ENCODE measurements at regions not wholly inside any gene's neighbourhood (a gene's known extent, or its start where the extent isn't known, plus 50 kb on each side); places are given as distances from the start of the nearest gene placed in this dataset.

GRCh38 chr3:96354742-96355141 lies 459.7 kb upstream of the EPHA6 start (continued):
- TF ChIP-seq TAF1 (IDR thresholded peaks at IDR 0.05; ENCODE audit: control insufficient read depth, extremely low read depth, insufficient read depth, low read length, severe bottlenecking) (no peak), NCOA1 (IDR thresholded peaks at IDR 0.05; ENCODE audit: low read depth) (no peak), GABPB2 (CRISPR knock-in tag; conservative IDR thresholded peaks at IDR 0.05) (no peak), HEY1 (CRISPR knock-in tag; IDR thresholded peaks at IDR 0.05; ENCODE audit: borderline replicate concordance) (no peak), ZNF766 (CRISPR knock-in tag; conservative IDR thresholded peaks at IDR 0.05) (no peak), YBX1 (IDR thresholded peaks at IDR 0.05) (no peak)

- Histone ChIP-seq H3K27ac (ENCODE audit: extremely low read depth, low read depth, low read length) (no peak overlapping the region), H3K9ac (ENCODE audit: insufficient read depth in 1 of 2, low read depth in 2 of 2, low read length in 2 of 2) (no peak overlapping the region), H3K9me3 (replicated peaks; ENCODE audit: control insufficient read depth, insufficient read depth, low read depth, low read length) (no peaks in the 10 kb centered on the region), H3K79me2 (ENCODE audit: control insufficient read depth, insufficient read depth, low read length) (no peaks in the 10 kb centered on the region), H3K4me1 (replicated peaks in 1 of 2; ENCODE audit: control insufficient read depth in 2 of 2, insufficient read depth in 2 of 2, low read length in 2 of 2) (no peaks in the 10 kb centered on the region), H3K9me1 (ENCODE audit: control insufficient read depth, insufficient read depth, low read length) (no peaks in the 10 kb centered on the region), H3K4me2 (ENCODE audit: insufficient read depth, low read length) (no peak overlapping the region), H3K4me3 (no peak overlapping the region), H3K27me3 (ENCODE audit: control insufficient read depth in 2 of 2, insufficient read depth in 2 of 2, low read length in 2 of 2) (no peaks in the 10 kb centered on the region), H2AFZ (ENCODE audit: low read depth, low read length) (no peak overlapping the region), H3K36me3 (ENCODE audit: control insufficient read depth, insufficient read depth, low read length) (no peaks in the 10 kb centered on the region), H4K20me1 (replicated peaks; ENCODE audit: control insufficient read depth, insufficient read depth, low read length) (no peaks in the 10 kb centered on the region)
- ChIA-PET POLR2A (no interaction called here), CTCF (ENCODE audit: low intra/inter-chr PET ratio) (no interaction called here)
- DNase-seq (ENCODE audit: extremely low read depth in 1 of 4, low spot score in 3 of 4) (no peak), ATAC-seq (no peak), FAIRE-seq (no peak)
- in situ Hi-C loops (cut with MboI) (no loop called here), intact Hi-C loops (cut with micrococcal nuclease) (no loop called here)
- BruUV-seq (replicated peaks), result no TSS peak
- WGBS (ENCODE audit: insufficient coverage, low coverage, missing lambda C conversion rate), result 0% methylated on average over 1 of the region's 1 CpG
- TF ChIP-seq ZKSCAN1 (IDR thresholded peaks at IDR 0.05; ENCODE audit: low read depth, low read length), result no peak
- TF ChIP-seq ZNF561 (CRISPR knock-in tag; conservative IDR thresholded peaks at IDR 0.05), result no peak
- TF ChIP-seq CEBPG (CRISPR knock-in tag; IDR thresholded peaks at IDR 0.05), result no peak
- TF ChIP-seq CEBPG (tag; conservative IDR thresholded peaks at IDR 0.05 in 1 of 2, IDR thresholded peaks at IDR 0.05 in 1 of 2), result no peak
- TF ChIP-seq FOXJ2 (tag; IDR thresholded peaks at IDR 0.05), result no peak
- TF ChIP-seq ZFP91 (CRISPR knock-in tag; IDR thresholded peaks at IDR 0.05), result no peak
- no peak for TF ChIP-seq PRDM10 (IDR thresholded peaks at IDR 0.05; ENCODE audit: partially characterized antibody)
- no peak for TF ChIP-seq SIX5 (IDR thresholded peaks at IDR 0.05; ENCODE audit: borderline replicate concordance in 1 of 2, insufficient read depth in 1 of 2, low read depth in 1 of 2, low read length in 2 of 2)
- TF ChIP-seq ZFX (CRISPR knock-in tag; IDR thresholded peaks at IDR 0.05), result no peak
These were observed 453.2 kb upstream of the EPHA6 start for GRCh38 chr3:96361241-96361640.

Measured in K562 (cell line).